Left ventricle myocardium superior (tissue), 1 donor: ENCODE measurements at regions not wholly inside any gene's neighbourhood (a gene's known extent, or its start where the extent isn't known, plus 50 kb on each side); places are given as distances from the start of the nearest gene placed in this dataset.

Source experiments
- ATAC-seq: fragments of 200-7000 bp; cut with Tn5 transposase; one replicate; pipeline ENCODE4 v1.9.1; 2020; ENCODE audit warnings: mild to moderate bottlenecking, moderate library complexity
- DNase-seq: peaks from one replicate; pipeline ENCODE4 v3.0.0-alpha.2; 2020
- intact Hi-C: fragments of 100-400 bp; cut with micrococcal nuclease; formaldehyde crosslinking; loops from one replicate; pipeline ENCODE4 v1.11.0; 2022
- donor health status: DM: no; HTN: yes; CAD: no; lungs with severe emphysema.

DNA sequence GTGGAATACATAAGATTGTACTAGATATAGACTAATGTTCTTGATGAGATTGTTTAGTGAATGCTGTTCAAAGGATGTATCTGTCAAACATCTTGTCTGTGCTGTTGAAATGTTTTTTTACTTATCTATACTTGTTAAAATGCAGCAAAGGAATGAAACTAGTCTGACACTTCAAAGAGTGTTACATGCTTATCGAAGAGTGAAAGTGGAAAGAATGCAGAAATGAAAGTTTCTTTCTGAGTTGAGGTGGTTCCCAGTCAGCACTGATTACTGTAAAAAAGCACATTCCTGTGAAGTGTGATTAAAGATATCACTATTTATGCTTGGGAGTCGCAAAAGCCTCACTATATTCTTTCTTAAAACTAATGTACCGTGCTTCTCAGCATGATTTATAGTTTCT is 1225.2 kb downstream of the NCAM2 start:
- no peak for DNase-seq
- ATAC-seq = no peak
- intact Hi-C loops = no loop called here

DNA sequence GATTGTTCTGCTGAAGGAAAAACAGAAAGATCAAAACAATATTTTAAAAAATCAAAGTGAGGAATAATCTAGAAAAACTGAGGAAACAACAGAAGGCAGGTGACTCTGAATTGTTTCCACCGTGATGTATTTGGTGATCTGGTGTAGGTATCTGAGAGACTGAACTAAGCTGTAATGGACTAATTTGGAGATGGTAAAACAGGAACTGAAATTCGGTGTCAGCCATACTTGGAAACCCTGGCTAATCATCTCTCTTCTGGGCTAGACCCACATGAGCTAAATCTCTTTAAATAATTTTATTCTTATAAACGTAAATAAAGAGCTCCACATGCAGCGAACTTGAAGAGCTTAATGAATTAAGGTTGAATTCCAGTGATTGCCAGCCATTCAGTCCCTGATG is 1226.1 kb downstream of the NCAM2 start:
- ATAC-seq (no peak), DNase-seq (no peak)
- intact Hi-C loops = no loop called here

- DNase-seq (no peak), ATAC-seq (no peak)
- intact Hi-C loops = no loop called here
These were observed 1227.1 kb downstream of the NCAM2 start for GRCh38 chr21:22225299-22225698.

GRCh38 chr21:22231013-22231412 is 1232.8 kb downstream of the NCAM2 start:
- intact Hi-C loops = no loop called here
- DNase-seq (no peak), ATAC-seq (no peak)

DNA sequence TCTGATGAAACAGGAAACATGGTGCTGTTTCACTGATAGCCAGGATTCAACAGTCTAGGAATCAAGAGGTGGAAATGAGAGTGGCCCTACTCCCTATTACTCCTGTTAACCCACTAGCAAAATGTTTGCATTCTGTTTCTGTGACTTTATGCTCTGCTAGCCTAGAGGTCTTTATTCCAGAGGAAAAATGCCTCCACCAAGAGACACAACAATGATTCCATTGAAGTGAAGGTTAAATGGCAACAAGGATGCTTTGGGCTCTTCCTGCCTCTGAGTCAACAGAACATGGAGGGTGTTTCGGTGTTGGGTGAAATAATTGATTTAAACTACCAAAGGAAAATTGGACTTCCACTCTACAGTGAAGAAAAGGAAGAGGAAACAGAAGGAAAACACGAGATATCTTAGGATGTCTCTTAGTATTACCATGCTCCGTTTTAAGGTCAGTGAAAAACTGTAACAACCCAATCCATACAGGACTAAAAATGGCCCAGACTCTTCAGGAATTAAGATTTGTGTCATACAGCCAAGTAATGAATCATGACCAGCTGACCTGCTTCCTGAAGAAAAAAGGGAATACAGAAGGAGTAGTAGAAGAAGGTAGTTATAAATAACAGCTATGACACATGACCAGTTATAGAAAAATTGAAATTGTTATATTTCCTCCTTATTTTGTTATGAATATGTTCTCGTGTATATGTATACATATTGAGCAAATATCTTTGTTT is 1237.8 kb downstream of the NCAM2 start:
- DNase-seq = no peak
- intact Hi-C loops = no loop called here

GRCh38 chr21:22244516-22244915 is 1246.3 kb downstream of the NCAM2 start:
- no peak for ATAC-seq
- intact Hi-C loops = no loop called here
- DNase-seq = no peak

More for the DNA sequence above, 1237.8 kb downstream of the NCAM2 start:
- no peak for ATAC-seq

DNA sequence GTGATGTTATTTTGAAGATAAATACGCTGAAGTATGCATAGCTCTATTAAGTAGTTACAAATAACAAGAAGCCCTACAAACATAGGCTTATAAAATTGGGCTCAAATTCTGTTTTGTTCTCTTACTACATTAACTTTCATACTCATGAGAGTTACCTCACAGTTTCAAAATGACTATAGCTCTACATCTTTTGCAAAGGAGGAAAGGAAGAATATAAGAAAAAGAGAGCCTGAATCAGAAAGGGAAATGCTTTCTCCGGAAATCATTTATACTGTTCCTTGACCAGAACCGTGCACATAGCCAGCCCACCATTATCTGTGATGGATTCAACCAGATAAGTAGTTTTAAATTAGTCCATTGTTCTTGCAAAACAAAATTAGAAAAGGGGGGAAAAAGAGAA is 1252.1 kb downstream of the NCAM2 start:
- DNase-seq (no peak), ATAC-seq (no peak)
- intact Hi-C loops = no loop called here

- ATAC-seq = no peak
- DNase-seq = no peak
- intact Hi-C loops = no loop called here
These were observed 1255.6 kb downstream of the NCAM2 start for GRCh38 chr21:22253761-22254160.

DNA sequence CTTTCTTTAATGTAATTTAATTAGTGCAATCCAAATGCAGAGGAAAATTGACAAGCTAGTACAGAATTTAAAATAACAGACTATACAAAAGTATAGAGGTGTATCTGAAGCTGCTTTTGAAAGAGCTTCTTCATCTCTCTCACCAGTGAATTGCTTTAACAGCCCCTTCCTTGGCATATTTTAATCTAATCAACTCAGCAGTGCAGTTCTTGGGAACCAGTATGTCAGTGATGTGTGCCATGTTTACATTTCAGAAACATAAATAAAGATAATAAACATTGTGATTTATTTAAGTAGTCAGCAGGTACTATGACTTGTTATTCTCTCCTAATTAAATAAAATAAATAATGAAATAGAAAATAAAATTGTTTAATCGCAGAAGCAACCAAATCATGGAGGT is 1260.6 kb downstream of the NCAM2 start:
- DNase-seq (no peak), ATAC-seq (no peak)
- intact Hi-C loops = no loop called here

DNA sequence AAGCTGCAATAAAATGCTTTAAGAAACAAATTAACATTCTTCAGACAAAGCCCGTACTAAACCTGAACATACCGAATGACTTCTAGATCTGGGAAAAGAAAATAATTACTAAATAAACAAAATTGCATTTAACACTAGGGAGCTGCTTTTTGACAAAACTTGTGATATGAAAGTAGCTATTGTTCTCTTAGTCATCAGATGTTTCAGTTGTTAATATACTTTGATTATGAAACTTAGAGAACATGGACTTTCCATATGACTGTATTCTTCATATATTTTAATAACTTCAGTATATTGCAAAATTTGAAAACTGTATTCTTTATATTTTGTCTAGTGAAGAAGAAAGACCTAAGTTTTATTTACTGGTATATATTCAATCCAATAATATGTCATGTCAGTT is 1262.1 kb downstream of the NCAM2 start:
- DNase-seq (no peak), ATAC-seq (no peak)

DNA sequence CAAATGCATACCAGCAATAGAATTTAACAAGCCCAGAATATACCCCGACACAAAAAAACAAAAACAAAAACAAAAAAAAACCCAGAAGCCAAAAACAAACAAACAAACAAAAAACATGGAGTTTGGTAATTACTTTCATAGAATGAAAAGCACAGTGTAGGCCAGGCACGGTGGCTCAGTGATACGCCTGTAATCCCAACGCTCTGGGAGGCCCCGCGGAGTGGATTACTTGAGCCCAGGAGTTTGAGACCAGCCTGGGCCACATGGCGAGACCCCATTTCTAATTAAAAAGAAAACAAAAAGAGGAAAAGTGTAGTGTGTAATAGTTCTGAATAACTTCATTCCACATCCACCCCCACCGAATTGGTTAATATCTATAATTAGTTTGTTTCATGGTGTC is 1265.7 kb downstream of the NCAM2 start:
- DNase-seq = no peak
- intact Hi-C loops = no loop called here
- ATAC-seq = no peak

More for the DNA sequence above, 1262.1 kb downstream of the NCAM2 start:
- intact Hi-C loops = no loop called here

DNA sequence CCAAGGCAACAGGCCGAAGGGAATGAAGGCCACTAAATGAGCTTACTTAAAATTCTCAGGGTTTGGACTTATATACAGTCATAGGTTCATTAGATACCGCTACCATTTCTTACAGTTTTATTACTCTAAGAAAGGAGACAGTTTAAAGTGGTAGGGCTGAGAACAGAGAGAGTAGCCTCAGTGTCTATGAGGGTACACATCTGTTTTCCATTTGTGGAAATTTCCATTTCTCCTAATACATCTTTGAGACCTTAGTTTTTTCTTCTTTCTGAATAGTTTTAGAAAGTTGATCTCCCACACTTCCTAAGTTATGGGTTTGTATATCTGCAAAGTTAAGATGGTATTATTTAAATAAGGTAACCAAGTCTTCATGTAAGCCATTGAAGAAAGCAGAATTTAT is 1279.1 kb downstream of the NCAM2 start:
- ATAC-seq (no peak), DNase-seq (no peak)
- intact Hi-C loops = no loop called here

- DNase-seq (no peak), ATAC-seq (no peak)
- intact Hi-C loops = no loop called here
These were observed 1280.2 kb downstream of the NCAM2 start for GRCh38 chr21:22278366-22278765.

DNA sequence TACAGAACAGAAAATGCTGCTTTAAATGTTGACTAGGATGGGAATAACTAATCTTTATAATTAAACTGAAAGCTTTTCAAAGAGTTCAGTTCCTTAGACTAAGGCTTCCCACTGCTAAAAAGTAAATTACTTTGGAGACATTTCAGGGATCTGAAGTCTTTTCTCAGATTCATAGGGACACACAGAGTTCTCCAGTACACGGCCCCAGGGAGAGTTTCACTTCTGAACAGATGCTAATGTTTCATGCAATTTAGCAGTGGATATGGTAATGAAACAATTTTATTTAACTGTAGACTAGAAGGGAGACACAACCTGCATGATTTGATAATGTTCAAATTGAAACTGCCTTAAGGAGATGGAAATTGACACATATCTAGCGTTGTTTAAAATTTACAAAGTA is 1282.6 kb downstream of the NCAM2 start:
- intact Hi-C loops = no loop called here
- no peak for ATAC-seq
- DNase-seq = no peak

DNA sequence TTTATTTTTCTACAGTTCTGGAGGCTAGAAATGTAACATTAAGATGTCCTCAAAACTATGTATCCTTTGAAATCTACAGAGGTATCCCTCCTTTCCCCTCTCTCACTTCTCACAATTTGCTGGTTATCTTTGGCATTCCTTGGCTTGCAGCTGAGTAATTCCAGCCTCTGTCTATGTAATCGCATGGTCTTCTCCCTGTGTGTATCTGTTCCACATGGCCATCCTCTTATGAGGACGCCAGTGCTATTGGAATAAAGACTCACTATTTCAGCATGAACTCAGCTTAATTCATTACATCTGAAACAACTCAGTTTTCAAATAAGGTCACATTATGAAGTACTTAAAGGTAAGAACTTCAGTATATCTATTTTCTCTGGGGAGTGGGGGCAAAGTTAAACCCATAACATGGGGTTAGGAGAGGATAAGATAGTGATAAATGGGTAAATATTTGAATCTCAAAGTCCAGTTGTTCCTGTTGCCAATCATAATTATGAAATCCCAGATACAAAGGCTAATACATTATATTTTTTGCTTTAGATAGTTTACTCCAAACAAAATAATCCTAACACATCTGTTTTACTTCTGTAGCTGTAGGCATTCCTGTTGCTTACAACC is 1290.8 kb downstream of the NCAM2 start:
- DNase-seq (no peak), ATAC-seq (no peak)
- intact Hi-C loops = no loop called here

GRCh38 chr21:22292144-22292543 is 1293.9 kb downstream of the NCAM2 start:
- intact Hi-C loops = no loop called here
- no peak for ATAC-seq
- no peak for DNase-seq

DNA sequence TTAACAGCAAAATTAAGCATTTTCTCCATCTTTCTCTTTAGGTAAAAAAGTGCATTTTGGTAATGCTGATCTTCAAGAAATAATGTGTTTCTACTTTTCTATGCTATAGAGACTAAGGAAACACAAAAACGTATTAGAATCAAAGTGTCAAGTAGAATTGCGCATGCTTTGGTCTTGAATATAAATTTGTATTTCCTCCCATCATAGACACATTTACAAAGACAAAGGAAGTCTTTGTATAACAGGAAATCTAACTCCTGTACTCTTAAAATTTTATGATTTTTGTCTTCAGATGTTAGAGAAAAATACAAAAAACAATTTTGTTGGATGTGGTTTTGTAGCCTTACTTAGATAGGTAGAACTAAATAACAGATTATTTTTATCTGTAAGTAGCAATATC is 1299.4 kb downstream of the NCAM2 start:
- no peak for DNase-seq
- intact Hi-C loops = no loop called here
- ATAC-seq = no peak

DNA sequence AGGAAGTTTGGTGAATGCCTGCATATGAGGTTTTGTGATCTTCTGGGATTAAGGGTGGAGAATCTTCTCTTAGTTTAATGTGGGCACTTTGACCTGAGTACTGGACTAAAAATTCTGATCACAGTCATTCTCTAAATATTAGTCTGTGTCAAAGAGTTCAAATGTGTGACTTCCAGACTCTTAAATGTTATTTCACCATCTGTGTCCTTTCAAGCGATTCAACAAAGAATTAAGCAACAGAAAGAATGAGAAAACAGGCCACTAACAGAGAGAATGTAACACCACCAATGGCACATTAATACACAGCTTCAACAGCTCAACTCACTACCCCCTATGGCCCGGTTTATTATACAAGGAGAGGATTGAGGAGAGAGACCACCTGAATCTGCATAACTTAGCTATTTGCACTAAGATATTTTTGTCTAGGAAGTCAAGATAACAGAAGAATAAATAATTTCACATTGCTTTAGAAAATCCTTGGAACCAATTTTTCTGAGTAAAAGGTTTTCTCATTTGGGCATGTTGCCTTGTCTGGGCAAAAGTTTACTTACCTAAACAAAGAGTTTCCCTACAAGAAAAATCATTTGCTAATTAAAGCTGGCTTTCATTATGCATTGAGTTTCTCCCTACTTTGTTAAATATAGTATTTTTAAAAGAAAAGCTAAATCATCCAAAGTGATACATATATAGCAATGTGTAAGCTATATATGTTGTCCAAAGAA is 1313.7 kb downstream of the NCAM2 start:
- intact Hi-C loops = no loop called here
- DNase-seq = no peak
- ATAC-seq = no peak

GRCh38 chr21:22314963-22315362 is 1316.8 kb downstream of the NCAM2 start:
- no peak for DNase-seq
- intact Hi-C loops = no loop called here
- ATAC-seq = no peak

GRCh38 chr21:22319435-22319834 is 1321.2 kb downstream of the NCAM2 start:
- DNase-seq (no peak), ATAC-seq (no peak)
- intact Hi-C loops = no loop called here

DNA sequence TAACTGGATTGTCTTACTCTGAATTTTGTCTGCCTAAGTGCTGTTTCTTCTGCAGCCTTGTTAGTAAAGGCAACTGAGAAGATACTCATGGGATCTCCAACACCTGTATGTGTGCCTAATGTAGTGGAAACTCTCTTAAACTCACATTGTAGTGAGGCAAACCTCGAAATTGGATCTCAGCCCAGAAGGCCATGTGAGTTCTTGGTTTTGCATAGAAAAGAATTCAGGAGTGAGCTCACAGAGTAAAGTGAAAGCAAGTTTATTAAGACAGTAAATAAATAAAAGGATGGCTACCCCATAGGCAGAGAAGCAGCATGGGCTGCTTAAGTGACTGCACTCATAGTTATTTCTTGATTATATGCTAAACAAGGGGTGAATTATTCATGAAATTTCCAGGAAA is 1344.7 kb downstream of the NCAM2 start:
- DNase-seq = no peak
- ATAC-seq = no peak
- intact Hi-C loops = no loop called here
